ENCODE measurements at regions not wholly inside any gene's neighbourhood (a gene's known extent, or its start where the extent isn't known, plus 50 kb on each side); places are given as distances from the start of the nearest gene placed in this dataset.

- Histone ChIP-seq H3K4me2 (ENCODE audit: low read length, poor library complexity, severe bottlenecking) (no peak overlapping the region), H3K4ac (ENCODE audit: low read depth in 1 of 2, low read length in 2 of 2) (no peak overlapping the region), H3K79me1 (replicated peaks; ENCODE audit: low read length, poor library complexity, severe bottlenecking) (no peaks in the 10 kb centered on the region), H3K9me3 (ENCODE audit: control insufficient read depth, low read length) (no peaks in the 10 kb centered on the region), H2AK5ac (ENCODE audit: low read length, severe bottlenecking) (no peak overlapping the region), H2AFZ (ENCODE audit: low read depth, low read length) (no peak overlapping the region), H3K18ac (ENCODE audit: low read depth in 1 of 2, low read length in 2 of 2) (no peak overlapping the region), H3K9ac (ENCODE audit: low read length) (no peak overlapping the region), H2BK15ac (ENCODE audit: low read depth, poor library complexity, severe bottlenecking) (no peak overlapping the region), H2BK120ac (ENCODE audit: low read depth, low read length) (no peak overlapping the region), H3K23ac (ENCODE audit: low read length in 2 of 2) (no peak overlapping the region), H2BK5ac (ENCODE audit: low read depth, low read length, poor library complexity, severe bottlenecking) (no peak overlapping the region), H3K4me3 (ENCODE audit: insufficient read depth in 1 of 2, low read depth in 1 of 2, low read length in 2 of 2) (no peak overlapping the region), H3K27ac (ENCODE audit: low read length, poor library complexity, severe bottlenecking) (no peak overlapping the region), H3K4me1 (ENCODE audit: control insufficient read depth, insufficient read depth, low read depth, low read length) (no peaks in the 10 kb centered on the region), H3K14ac (ENCODE audit: low read length in 2 of 2) (no peak overlapping the region), H3K36me3 (ENCODE audit: control insufficient read depth in 1 of 2, insufficient read depth in 2 of 2, low read depth in 1 of 2, low read length in 2 of 2) (no peaks in the 10 kb centered on the region), H2BK12ac (ENCODE audit: low read length in 2 of 2) (no peak overlapping the region), H4K8ac (ENCODE audit: low read length) (no peak overlapping the region), H3K27me3 (ENCODE audit: control insufficient read depth in 1 of 2, insufficient read depth in 1 of 2, low read length in 2 of 2) (no peaks in the 10 kb centered on the region), H4K91ac (ENCODE audit: low read length) (no peak overlapping the region)
- no peak for DNase-seq
- 50% methylated on average over 1 of the region's 4 CpGs for WGBS
These were observed 164.4 kb upstream of the ITGA1 start for GRCh38 chr5:52623291-52623690.

- Histone ChIP-seq H3K14ac (ENCODE audit: low read length in 2 of 2) (no peak overlapping the region), H3K23ac (ENCODE audit: low read length in 2 of 2) (no peak overlapping the region), H2BK12ac (ENCODE audit: low read length in 2 of 2) (no peak overlapping the region), H2BK5ac (ENCODE audit: low read depth, low read length, poor library complexity, severe bottlenecking) (no peak overlapping the region), H3K4me3 (ENCODE audit: insufficient read depth in 1 of 2, low read depth in 1 of 2, low read length in 2 of 2) (no peak overlapping the region), H2AK5ac (ENCODE audit: low read length, severe bottlenecking) (no peak overlapping the region), H4K91ac (ENCODE audit: low read length) (no peak overlapping the region), H2BK15ac (ENCODE audit: low read depth, poor library complexity, severe bottlenecking) (no peak overlapping the region), H3K18ac (ENCODE audit: low read depth in 1 of 2, low read length in 2 of 2) (no peak overlapping the region), H4K8ac (ENCODE audit: low read length) (no peak overlapping the region), H3K4ac (ENCODE audit: low read depth in 1 of 2, low read length in 2 of 2) (no peak overlapping the region), H3K9ac (ENCODE audit: low read length) (no peak overlapping the region), H3K27me3 (ENCODE audit: control insufficient read depth in 1 of 2, insufficient read depth in 1 of 2, low read length in 2 of 2) (no peaks in the 10 kb centered on the region), H3K4me1 (ENCODE audit: control insufficient read depth, insufficient read depth, low read depth, low read length) (no peaks in the 10 kb centered on the region), H3K4me2 (ENCODE audit: low read length, poor library complexity, severe bottlenecking) (no peak overlapping the region), H3K27ac (ENCODE audit: low read length, poor library complexity, severe bottlenecking) (no peak overlapping the region), H2BK120ac (ENCODE audit: low read depth, low read length) (no peak overlapping the region), H3K36me3 (ENCODE audit: control insufficient read depth in 1 of 2, insufficient read depth in 2 of 2, low read depth in 1 of 2, low read length in 2 of 2) (no peaks in the 10 kb centered on the region), H3K9me3 (ENCODE audit: control insufficient read depth, low read length) (no peaks in the 10 kb centered on the region), H3K79me1 (replicated peaks; ENCODE audit: low read length, poor library complexity, severe bottlenecking) (no peaks in the 10 kb centered on the region), H2AFZ (ENCODE audit: low read depth, low read length) (no peak overlapping the region)
- no peak for DNase-seq
- 85% methylated on average over 3 of the region's 3 CpGs for WGBS
These were observed 163.4 kb upstream of the ITGA1 start for GRCh38 chr5:52624291-52624690.

- no peak overlapping the region for H3K4ac ChIP-seq (ENCODE audit: low read depth in 1 of 2, low read length in 2 of 2)
- no peaks in the 10 kb centered on the region for H3K79me1 ChIP-seq (replicated peaks; ENCODE audit: low read length, poor library complexity, severe bottlenecking)
- H3K4me3 ChIP-seq (ENCODE audit: insufficient read depth in 1 of 2, low read depth in 1 of 2, low read length in 2 of 2) = no peak overlapping the region
- no peak overlapping the region for H3K27ac ChIP-seq (ENCODE audit: low read length, poor library complexity, severe bottlenecking)
- H4K8ac ChIP-seq (ENCODE audit: low read length) = no peak overlapping the region
- no peak overlapping the region for H2BK12ac ChIP-seq (ENCODE audit: low read length in 2 of 2)
- H3K4me1 ChIP-seq (ENCODE audit: control insufficient read depth, insufficient read depth, low read depth, low read length) = no peaks in the 10 kb centered on the region
- WGBS = 93% methylated on average over 3 of the region's 3 CpGs
- H3K36me3 ChIP-seq (ENCODE audit: control insufficient read depth in 1 of 2, insufficient read depth in 2 of 2, low read depth in 1 of 2, low read length in 2 of 2) = no peaks in the 10 kb centered on the region
- H2BK5ac ChIP-seq (ENCODE audit: low read depth, low read length, poor library complexity, severe bottlenecking) = no peak overlapping the region
- H3K9me3 ChIP-seq (ENCODE audit: control insufficient read depth, low read length) = no peaks in the 10 kb centered on the region
- H2AFZ ChIP-seq (ENCODE audit: low read depth, low read length) = no peak overlapping the region
- DNase-seq = no peak
- no peak overlapping the region for H3K4me2 ChIP-seq (ENCODE audit: low read length, poor library complexity, severe bottlenecking)
- H3K14ac ChIP-seq (ENCODE audit: low read length in 2 of 2) = no peak overlapping the region
- no peak overlapping the region for H2BK15ac ChIP-seq (ENCODE audit: low read depth, poor library complexity, severe bottlenecking)
- H3K9ac ChIP-seq (ENCODE audit: low read length) = no peak overlapping the region
- no peak overlapping the region for H3K18ac ChIP-seq (ENCODE audit: low read depth in 1 of 2, low read length in 2 of 2)
- H3K27me3 ChIP-seq (ENCODE audit: control insufficient read depth in 1 of 2, insufficient read depth in 1 of 2, low read length in 2 of 2) = no peaks in the 10 kb centered on the region
- no peak overlapping the region for H4K91ac ChIP-seq (ENCODE audit: low read length)
- H2BK120ac ChIP-seq (ENCODE audit: low read depth, low read length) = no peak overlapping the region
- no peak overlapping the region for H2AK5ac ChIP-seq (ENCODE audit: low read length, severe bottlenecking)
- no peak overlapping the region for H3K23ac ChIP-seq (ENCODE audit: low read length in 2 of 2)
These were observed 161.4 kb upstream of the ITGA1 start for GRCh38 chr5:52626312-52626711.

DNA sequence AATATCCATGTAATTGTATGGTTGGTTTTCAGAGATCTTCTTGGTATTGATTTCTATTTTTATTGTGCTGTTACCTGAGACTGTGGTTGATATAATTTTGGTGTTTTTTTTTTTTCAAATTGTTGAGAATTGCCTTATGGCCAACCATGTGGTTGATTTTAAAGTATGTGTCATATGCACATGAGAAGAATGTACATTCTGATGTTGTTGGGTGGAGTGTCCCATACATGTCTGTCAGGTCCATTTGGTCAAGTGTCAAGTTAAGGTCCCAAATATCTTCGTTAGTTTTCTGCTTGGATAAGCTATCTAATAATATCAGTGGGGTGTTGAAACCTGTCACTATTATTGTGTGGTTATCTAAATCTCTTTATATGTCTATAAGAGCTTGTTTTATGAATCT is 160.0 kb upstream of the ITGA1 start:
- Histone ChIP-seq H2AFZ (ENCODE audit: low read depth, low read length) (no peak overlapping the region), H3K4me3 (ENCODE audit: insufficient read depth in 1 of 2, low read depth in 1 of 2, low read length in 2 of 2) (no peak overlapping the region), H3K9ac (ENCODE audit: low read length) (no peak overlapping the region), H3K79me1 (replicated peaks; ENCODE audit: low read length, poor library complexity, severe bottlenecking) (no peaks in the 10 kb centered on the region), H2BK120ac (ENCODE audit: low read depth, low read length) (no peak overlapping the region), H2AK5ac (ENCODE audit: low read length, severe bottlenecking) (no peak overlapping the region), H2BK12ac (ENCODE audit: low read length in 2 of 2) (no peak overlapping the region), H3K14ac (ENCODE audit: low read length in 2 of 2) (no peak overlapping the region), H4K8ac (ENCODE audit: low read length) (no peak overlapping the region), H3K27ac (ENCODE audit: low read length, poor library complexity, severe bottlenecking) (no peak overlapping the region), H3K4me2 (ENCODE audit: low read length, poor library complexity, severe bottlenecking) (no peak overlapping the region), H3K27me3 (ENCODE audit: control insufficient read depth in 1 of 2, insufficient read depth in 1 of 2, low read length in 2 of 2) (no peaks in the 10 kb centered on the region), H4K91ac (ENCODE audit: low read length) (no peak overlapping the region), H3K18ac (ENCODE audit: low read depth in 1 of 2, low read length in 2 of 2) (no peak overlapping the region), H3K4ac (ENCODE audit: low read depth in 1 of 2, low read length in 2 of 2) (no peak overlapping the region), H3K4me1 (ENCODE audit: control insufficient read depth, insufficient read depth, low read depth, low read length) (no peaks in the 10 kb centered on the region), H2BK15ac (ENCODE audit: low read depth, poor library complexity, severe bottlenecking) (no peak overlapping the region), H3K36me3 (ENCODE audit: control insufficient read depth in 1 of 2, insufficient read depth in 2 of 2, low read depth in 1 of 2, low read length in 2 of 2) (no peaks in the 10 kb centered on the region), H2BK5ac (ENCODE audit: low read depth, low read length, poor library complexity, severe bottlenecking) (no peak overlapping the region), H3K23ac (ENCODE audit: low read length in 2 of 2) (no peak overlapping the region), H3K9me3 (ENCODE audit: control insufficient read depth, low read length) (no peaks in the 10 kb centered on the region)
- WGBS = 80% methylated on average over 1 of the region's 1 CpG
- DNase-seq = no peak
